SJCRH30 (cell line): ENCODE measurements at regions not wholly inside any gene's neighbourhood (a gene's known extent, or its start where the extent isn't known, plus 50 kb on each side); places are given as distances from the start of the nearest gene placed in this dataset.
A peak's percentile ranks its signal among the peaks of the same experiment; 100 is the strongest.

ENCODE experiments used
- DNase-seq, 2 experiments: peaks; one replicate each; pipeline ENCODE4 v3.0.0-alpha.2; 2015 to 2020
- H3K27ac ChIP-seq: fragments of 250-450 bp; sonication (Bioruptor Pico); 2 replicates; pipeline ENCODE4 v1.5.1; 2020; ENCODE audit warnings: mild to moderate bottlenecking, moderate library complexity
- H3K27me3 ChIP-seq: fragments of 250-450 bp; sonication (Bioruptor Pico); 2 replicates; pipeline ENCODE4 v1.5.1; 2020; ENCODE audit warnings: mild to moderate bottlenecking, moderate library complexity
- H3K36me3 ChIP-seq: fragments of 250-450 bp; sonication (Bioruptor Pico); 2 replicates; pipeline ENCODE4 v1.5.1; 2020; ENCODE audit warnings: mild to moderate bottlenecking, moderate library complexity
- H3K4me1 ChIP-seq: fragments of 250-450 bp; sonication (Bioruptor Pico); 2 replicates; pipeline ENCODE4 v1.5.1; 2020; ENCODE audit warnings: mild to moderate bottlenecking, moderate library complexity
- H3K4me3 ChIP-seq: fragments of 250-450 bp; sonication (Bioruptor Pico); 2 replicates; pipeline ENCODE4 v1.5.1; 2020; ENCODE audit warnings: mild to moderate bottlenecking, moderate library complexity
- H3K9me3 ChIP-seq: fragments of 250-450 bp; sonication (Bioruptor Pico); replicated peaks from 2 replicates; pipeline ENCODE4 v1.5.1; 2020; ENCODE audit warnings: mild to moderate bottlenecking, moderate library complexity

GRCh38 chr18:56043641-56044061, 455.7 kb upstream of the TCF4 start:
- Histone ChIP-seq H3K27me3 (no peaks in the 10 kb centered on the region), H3K9me3 (no peaks in the 10 kb centered on the region)

GRCh38 chr18:56042915-56043536, 455.0 kb upstream of the TCF4 start:
- no peaks in the 10 kb centered on the region for H3K4me1 ChIP-seq
- DNase-seq = no peak

More at GRCh38 chr18:56043641-56044061, 455.7 kb upstream of the TCF4 start:
- Histone ChIP-seq H3K4me1 (no peaks in the 10 kb centered on the region), H3K27ac (no peak overlapping the region), H3K36me3 (no peaks in the 10 kb centered on the region), H3K4me3 (no peak overlapping the region)
- peak; percentile 13 to 49 for DNase-seq

GRCh38 chr18:56038171-56039030, 450.4 kb upstream of the TCF4 start:
- Histone ChIP-seq H3K36me3 (no peaks in the 10 kb centered on the region), H3K4me1 (no peaks in the 10 kb centered on the region), H3K27me3 (no peaks in the 10 kb centered on the region), H3K4me3 (no peak overlapping the region), H3K27ac (no peak overlapping the region), H3K9me3 (no peaks in the 10 kb centered on the region)
- no peak for DNase-seq

More at GRCh38 chr18:56042915-56043536, 455.0 kb upstream of the TCF4 start:
- Histone ChIP-seq H3K27ac (no peak overlapping the region), H3K36me3 (no peaks in the 10 kb centered on the region), H3K27me3 (no peaks in the 10 kb centered on the region), H3K9me3 (no peaks in the 10 kb centered on the region), H3K4me3 (no peak overlapping the region)

- H3K4me3 ChIP-seq = no peak overlapping the region
- DNase-seq = no peak
- H3K27ac ChIP-seq = no peak overlapping the region
- no peaks in the 10 kb centered on the region for H3K4me1 ChIP-seq
- H3K36me3 ChIP-seq = no peaks in the 10 kb centered on the region
- no peaks in the 10 kb centered on the region for H3K9me3 ChIP-seq
- H3K27me3 ChIP-seq = no peaks in the 10 kb centered on the region
These were observed 448.7 kb upstream of the TCF4 start for GRCh38 chr18:56036741-56037140.

GRCh38 chr18:56035546-56035945, 447.6 kb upstream of the TCF4 start:
- H3K4me3 ChIP-seq = no peak overlapping the region
- H3K4me1 ChIP-seq = no peaks in the 10 kb centered on the region

GRCh38 chr18:56034949-56035348, 447.0 kb upstream of the TCF4 start:
- H3K27ac ChIP-seq = no peak overlapping the region
- H3K36me3 ChIP-seq = no peaks in the 10 kb centered on the region
- DNase-seq = no peak
- no peaks in the 10 kb centered on the region for H3K27me3 ChIP-seq
- no peaks in the 10 kb centered on the region for H3K4me1 ChIP-seq
- no peak overlapping the region for H3K4me3 ChIP-seq
- H3K9me3 ChIP-seq = no peaks in the 10 kb centered on the region

More at GRCh38 chr18:56035546-56035945, 447.6 kb upstream of the TCF4 start:
- no peaks in the 10 kb centered on the region for H3K27me3 ChIP-seq
- no peak for DNase-seq
- no peaks in the 10 kb centered on the region for H3K9me3 ChIP-seq
- H3K27ac ChIP-seq = no peak overlapping the region
- H3K36me3 ChIP-seq = no peaks in the 10 kb centered on the region

GRCh38 chr18:56030060-56030459, 442.1 kb upstream of the TCF4 start:
- Histone ChIP-seq H3K9me3 (no peaks in the 10 kb centered on the region), H3K4me3 (no peak overlapping the region), H3K36me3 (no peaks in the 10 kb centered on the region), H3K4me1 (no peaks in the 10 kb centered on the region), H3K27ac (no peak overlapping the region), H3K27me3 (no peaks in the 10 kb centered on the region)
- no peak for DNase-seq

- H3K27me3 ChIP-seq = no peaks in the 10 kb centered on the region
- H3K36me3 ChIP-seq = no peaks in the 10 kb centered on the region
- no peak overlapping the region for H3K4me3 ChIP-seq
- H3K4me1 ChIP-seq = no peaks in the 10 kb centered on the region
- H3K9me3 ChIP-seq = no peaks in the 10 kb centered on the region
- no peak for DNase-seq
- no peak overlapping the region for H3K27ac ChIP-seq
These were observed 440.5 kb upstream of the TCF4 start for GRCh38 chr18:56028514-56028913.

GRCh38 chr18:56026509-56026908, 438.5 kb upstream of the TCF4 start:
- DNase-seq = no peak
- Histone ChIP-seq H3K27me3 (no peaks in the 10 kb centered on the region), H3K9me3 (no peaks in the 10 kb centered on the region), H3K4me1 (no peaks in the 10 kb centered on the region), H3K27ac (no peak overlapping the region), H3K4me3 (no peak overlapping the region), H3K36me3 (no peaks in the 10 kb centered on the region)

GRCh38 chr18:56021809-56022195, 433.8 kb upstream of the TCF4 start:
- Histone ChIP-seq H3K27me3 (no peaks in the 10 kb centered on the region), H3K4me1 (no peaks in the 10 kb centered on the region), H3K27ac (no peak overlapping the region), H3K4me3 (no peak overlapping the region), H3K36me3 (no peaks in the 10 kb centered on the region), H3K9me3 (no peaks in the 10 kb centered on the region)
- no peak for DNase-seq

- Histone ChIP-seq H3K4me1 (no peaks in the 10 kb centered on the region), H3K36me3 (no peaks in the 10 kb centered on the region), H3K9me3 (no peaks in the 10 kb centered on the region), H3K4me3 (no peak overlapping the region), H3K27ac (no peak overlapping the region), H3K27me3 (no peaks in the 10 kb centered on the region)
- DNase-seq = no peak
These were observed 433.3 kb upstream of the TCF4 start for GRCh38 chr18:56021136-56021808.

- Histone ChIP-seq H3K27me3 (no peaks in the 10 kb centered on the region), H3K4me1 (no peaks in the 10 kb centered on the region), H3K9me3 (no peaks in the 10 kb centered on the region), H3K27ac (no peak overlapping the region), H3K36me3 (no peaks in the 10 kb centered on the region), H3K4me3 (no peak overlapping the region)
- no peak for DNase-seq
These were observed 431.9 kb upstream of the TCF4 start for GRCh38 chr18:56019908-56020307.

- Histone ChIP-seq H3K9me3 (no peaks in the 10 kb centered on the region), H3K4me1 (no peaks in the 10 kb centered on the region), H3K27me3 (no peaks in the 10 kb centered on the region), H3K36me3 (no peaks in the 10 kb centered on the region), H3K27ac (no peak overlapping the region), H3K4me3 (no peak overlapping the region)
- DNase-seq = no peak
These were observed 431.2 kb upstream of the TCF4 start for GRCh38 chr18:56019156-56019555.

- Histone ChIP-seq H3K9me3 (no peaks in the 10 kb centered on the region), H3K36me3 (no peaks in the 10 kb centered on the region), H3K27me3 (no peaks in the 10 kb centered on the region), H3K4me1 (no peaks in the 10 kb centered on the region), H3K4me3 (no peak overlapping the region), H3K27ac (no peak overlapping the region)
- no peak for DNase-seq
These were observed 421.4 kb upstream of the TCF4 start for GRCh38 chr18:56009411-56009810.

GRCh38 chr18:56003720-56004088, 415.7 kb upstream of the TCF4 start:
- Histone ChIP-seq H3K36me3 (no peaks in the 10 kb centered on the region), H3K27ac (no peak overlapping the region), H3K4me1 (no peaks in the 10 kb centered on the region), H3K9me3 (no peaks in the 10 kb centered on the region), H3K27me3 (no peaks in the 10 kb centered on the region), H3K4me3 (no peak overlapping the region)
- no peak for DNase-seq
